Pancreas (tissue), 10 donors: ENCODE measurements at regions not wholly inside any gene's neighbourhood (a gene's known extent, or its start where the extent isn't known, plus 50 kb on each side); places are given as distances from the start of the nearest gene placed in this dataset.

Source experiments
- ATAC-seq, 4 donors: fragments of 200-7000 bp; cut with Tn5 transposase; one replicate each; pipeline versions ENCODE4 v1.8.0 to v1.9.1; 2020; ENCODE audit warnings: mild to moderate bottlenecking in 4 of 4, moderate library complexity in 4 of 4
- DNase-seq, 6 donors: peaks; one replicate each; pipeline ENCODE4 v3.0.0-alpha.2; 2020
- FAIRE-seq: peaks from 2 replicates; lab custom pipeline; 2012; peaks lifted over from hg19 to GRCh38; lab: Jason Lieb, UNC
- H3K27ac ChIP-seq, 4 donors: fragments of 200-600 bp; sonication (generic); 1 replicate in 3 of 4; 2 replicates in 1 of 4; pipeline versions ENCODE4 v1.5.0 to v1.8.0; 2020
- H3K27me3 ChIP-seq, 4 donors: fragments of 200-600 bp; one replicate each; pipeline ENCODE4 v1.8.0; 2021
- H3K36me3 ChIP-seq, 3 donors: fragments of 200-600 bp; sonication (generic) in 1 of 3; one replicate each; pipeline versions ENCODE4 v1.5.0 to v1.8.0; 2020 to 2021
- H3K4me1 ChIP-seq, 3 donors: fragments of 200-600 bp; one replicate each; pipeline ENCODE4 v1.8.0; 2021
- H3K4me3 ChIP-seq, 4 donors: fragments of 200-600 bp; sonication (generic) in 2 of 4; one replicate each; pipeline versions ENCODE4 v1.5.0 to v1.8.0; 2020 to 2021
- H3K9me3 ChIP-seq, 4 donors: fragments of 200-600 bp; one replicate each; pipeline ENCODE4 v1.8.0; 2021
- CTCF ChIP-seq, 4 donors: fragments of 200-600 bp; sonication (generic) in 3 of 4; IDR thresholded peaks; one replicate each; pipeline versions ENCODE4 v1.5.0 to v1.8.0; 2021; ENCODE audit warnings: antibody characterized with exemption in 4 of 4
- WGBS, 2 donors: extraction: QIAGEN DNeasy Blood & Tissue Kit; methylation state at CpG; one replicate each; pipeline ENCODE4 v1.1.7; 2013; 5-methylcytosine and 5-hydroxymethylcytosine counted together
- intact Hi-C, 3 donors: fragments of 100-400 bp; cut with DNase I; formaldehyde crosslinking; loops; one replicate each; pipeline versions ENCODE4 v1.11.1 to v1.14.2; 2022
- donor health status: healthy with polysubstance abuse.
- donor health status: DM: no; HTN: no; CAD: no; lungs with moderate emphysema.
- donor health status: DM: no; HTN: no; CAD: no.
- donor health status: control.
- donor health status: control.
- donor health status: Bipolar disorder and iron deficiency.
- donor health status: DM: yes; HTN: yes; CAD: no.
- donor health status: DM: no; HTN: no; CAD: no.
- donor health status: DM: no; HTN: no; CAD: no.
- donor health status: DM: yes; HTN: yes; CAD: no.

GRCh38 chr11:131193031-131193501, 177.3 kb upstream of the NTM start:
- TF ChIP-seq CTCF (IDR thresholded peaks at IDR 0.05): no peak
- Histone ChIP-seq H3K4me3 (no peak overlapping the region), H3K27me3 (peaks cover 0 to 15% (median 3%) of the 10 kb centered on the region in 4 donors), H3K27ac (no peak overlapping the region), H3K4me1 (no peaks in the 10 kb centered on the region), H3K9me3 (no peaks in the 10 kb centered on the region), H3K36me3 (no peaks in the 10 kb centered on the region)
- intact Hi-C loops: no loop called here
- 59 to 71% methylated on average over 11 of the region's 11 CpGs for WGBS, 2 donors
- no peak for ATAC-seq
- no peak for FAIRE-seq
- no peak for DNase-seq

GRCh38 chr11:131194726-131195125, 175.7 kb upstream of the NTM start:
- intact Hi-C loops: no loop called here
- peaks cover 0 to 15% (median 5%) of the 10 kb centered on the region in 4 donors for H3K27me3 ChIP-seq
- H3K4me1 ChIP-seq: no peaks in the 10 kb centered on the region
- WGBS, 2 donors: 72 to 77% methylated on average over 6 of the region's 6 CpGs
- no peak for TF ChIP-seq CTCF (IDR thresholded peaks at IDR 0.05)
- DNase-seq: no peak
- FAIRE-seq: no peak
- no peaks in the 10 kb centered on the region for H3K9me3 ChIP-seq
- H3K36me3 ChIP-seq: no peaks in the 10 kb centered on the region
- H3K4me3 ChIP-seq: no peak overlapping the region
- no peak overlapping the region for H3K27ac ChIP-seq
- ATAC-seq: no peak

- FAIRE-seq (no peak), DNase-seq (peak in 4 of 6 donors; percentile 24 to 67 (median 55)), ATAC-seq (peak; percentile 31 to 74 (median 42))
- Histone ChIP-seq H3K27me3 (peaks cover 0 to 9% (median 4%) of the 10 kb centered on the region in 4 donors), H3K4me3 (no peak overlapping the region), H3K27ac (no peak overlapping the region), H3K9me3 (no peaks in the 10 kb centered on the region), H3K4me1 (no peaks in the 10 kb centered on the region), H3K36me3 (no peaks in the 10 kb centered on the region)
- intact Hi-C loops: no loop called here
- TF ChIP-seq CTCF (IDR thresholded peaks at IDR 0.05): no peak
- WGBS, 2 donors: 23 to 29% methylated on average over 11 of the region's 11 CpGs
These were observed 174.5 kb upstream of the NTM start for GRCh38 chr11:131195661-131196517.

- Histone ChIP-seq H3K9me3 (no peaks in the 10 kb centered on the region), H3K4me3 (no peak overlapping the region), H3K36me3 (no peaks in the 10 kb centered on the region), H3K27ac (no peak overlapping the region), H3K27me3 (peaks cover 0 to 9% (median 0%) of the 10 kb centered on the region in 4 donors), H3K4me1 (no peaks in the 10 kb centered on the region)
- DNase-seq (no peak), FAIRE-seq (no peak), ATAC-seq (no peak)
- TF ChIP-seq CTCF (IDR thresholded peaks at IDR 0.05): no peak
- intact Hi-C loops: no loop called here
- WGBS, 2 donors: 52 to 73% methylated on average over 15 of the region's 15 CpGs
These were observed 172.0 kb upstream of the NTM start for GRCh38 chr11:131198161-131199014.
